ENCODE measurements at regions not wholly inside any gene's neighbourhood (a gene's known extent, or its start where the extent isn't known, plus 50 kb on each side); places are given as distances from the start of the nearest gene placed in this dataset.

- no peaks in the 10 kb centered on the region for H3K36me3 Mint-ChIP-seq
- no peak for ATAC-seq (replicated peaks)
- H3K4me3 Mint-ChIP-seq: no peak overlapping the region
- H3K27me3 Mint-ChIP-seq: peaks cover 0 to 5% of the 10 kb centered on the region in 2 donors
- peaks cover 0 to 2% of the 10 kb centered on the region in 2 donors for H3K9me3 Mint-ChIP-seq
- H3K27ac Mint-ChIP-seq: no peak overlapping the region
- no peak for DNase-seq
- H3K4me1 Mint-ChIP-seq: no peaks in the 10 kb centered on the region
These were observed 54.3 kb upstream of the INTU start for GRCh38 chr4:127578491-127578890.

GRCh38 chr4:127578967-127579366, 53.8 kb upstream of the INTU start:
- Mint-ChIP-seq H3K9me3 (peaks cover 0 to 2% of the 10 kb centered on the region in 2 donors), H3K27ac (no peak overlapping the region), H3K36me3 (no peaks in the 10 kb centered on the region), H3K27me3 (peaks cover 0 to 5% of the 10 kb centered on the region in 2 donors), H3K4me1 (no peaks in the 10 kb centered on the region), H3K4me3 (no peak overlapping the region)
- no peak for DNase-seq
- ATAC-seq (replicated peaks): no peak

- no peaks in the 10 kb centered on the region for H3K4me1 Mint-ChIP-seq
- H3K9me3 Mint-ChIP-seq: peaks cover 0 to 2% of the 10 kb centered on the region in 2 donors
- DNase-seq: no peak
- H3K27me3 Mint-ChIP-seq: peaks cover 0 to 5% of the 10 kb centered on the region in 2 donors
- no peak for ATAC-seq (replicated peaks)
- H3K36me3 Mint-ChIP-seq: no peaks in the 10 kb centered on the region
- no peak overlapping the region for H3K27ac Mint-ChIP-seq
- H3K4me3 Mint-ChIP-seq: no peak overlapping the region
These were observed 52.9 kb upstream of the INTU start for GRCh38 chr4:127579821-127580220.

GRCh38 chr4:127580300-127580699, 52.5 kb upstream of the INTU start:
- Mint-ChIP-seq H3K9me3 (peaks cover 0 to 2% of the 10 kb centered on the region in 2 donors), H3K27me3 (peaks cover 0 to 5% of the 10 kb centered on the region in 2 donors)

GRCh38 chr4:127580891-127581290, 51.9 kb upstream of the INTU start:
- no peak for DNase-seq
- Mint-ChIP-seq H3K27me3 (peaks cover 0 to 5% of the 10 kb centered on the region in 2 donors), H3K4me3 (no peak overlapping the region), H3K9me3 (peaks cover 0 to 2% of the 10 kb centered on the region in 2 donors), H3K4me1 (no peaks in the 10 kb centered on the region), H3K36me3 (no peaks in the 10 kb centered on the region), H3K27ac (no peak overlapping the region)
- ATAC-seq (replicated peaks): no peak

More at GRCh38 chr4:127580300-127580699, 52.5 kb upstream of the INTU start:
- Mint-ChIP-seq H3K4me1 (no peaks in the 10 kb centered on the region), H3K4me3 (no peak overlapping the region), H3K27ac (no peak overlapping the region), H3K36me3 (no peaks in the 10 kb centered on the region)
- DNase-seq (no peak), ATAC-seq (replicated peaks) (no peak)
